GM19351 (cell line): ENCODE measurements at regions not wholly inside any gene's neighbourhood (a gene's known extent, or its start where the extent isn't known, plus 50 kb on each side); places are given as distances from the start of the nearest gene placed in this dataset.

Source experiments
- ATAC-seq: cut with Tn5 transposase; IDR thresholded peaks from one replicate; pipeline ENCODE4 v1.9.1; 2021; ENCODE audit warnings: mild to moderate bottlenecking, moderate library complexity; ENCODE audit not compliant: unreplicated experiment

- no peak for ATAC-seq
These were observed 411.2 kb downstream of the PLPP3 start for GRCh38 chr1:56168176-56168575.

DNA sequence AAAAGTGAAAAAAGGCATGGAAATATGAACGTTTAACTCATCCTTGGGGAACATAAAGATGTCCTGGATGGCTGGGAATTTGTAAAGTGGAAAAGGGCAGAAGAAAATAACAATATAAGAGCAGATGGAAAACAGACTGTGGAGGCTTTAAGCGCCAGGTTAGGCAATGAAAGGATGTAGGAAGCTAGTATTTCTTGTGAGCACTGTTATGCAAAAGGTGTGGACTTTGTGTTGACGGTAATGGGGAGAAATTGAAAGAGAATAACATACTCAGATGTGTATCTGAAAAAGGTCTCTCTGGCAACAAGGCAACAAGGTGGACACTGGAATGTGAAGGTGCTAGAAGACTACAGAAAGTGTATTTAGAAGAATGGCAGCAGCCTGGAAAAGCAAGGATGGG lies 411.8 kb downstream of the PLPP3 start:
- ATAC-seq: no peak

GRCh38 chr1:56160773-56161315 lies 418.5 kb downstream of the PLPP3 start:
- ATAC-seq: no peak

- no peak for ATAC-seq
These were observed 422.1 kb downstream of the PLPP3 start for GRCh38 chr1:56156971-56157876.

- no peak for ATAC-seq
These were observed 426.1 kb downstream of the PLPP3 start for GRCh38 chr1:56153276-56153675.

GRCh38 chr1:56152635-56153034 lies 426.7 kb downstream of the PLPP3 start:
- ATAC-seq: no peak

- no peak for ATAC-seq
These were observed 428.0 kb downstream of the PLPP3 start for GRCh38 chr1:56151402-56151801.

- no peak for ATAC-seq
These were observed 428.7 kb downstream of the PLPP3 start for GRCh38 chr1:56150441-56151215.

GRCh38 chr1:56149761-56150160 lies 429.6 kb downstream of the PLPP3 start:
- no peak for ATAC-seq

DNA sequence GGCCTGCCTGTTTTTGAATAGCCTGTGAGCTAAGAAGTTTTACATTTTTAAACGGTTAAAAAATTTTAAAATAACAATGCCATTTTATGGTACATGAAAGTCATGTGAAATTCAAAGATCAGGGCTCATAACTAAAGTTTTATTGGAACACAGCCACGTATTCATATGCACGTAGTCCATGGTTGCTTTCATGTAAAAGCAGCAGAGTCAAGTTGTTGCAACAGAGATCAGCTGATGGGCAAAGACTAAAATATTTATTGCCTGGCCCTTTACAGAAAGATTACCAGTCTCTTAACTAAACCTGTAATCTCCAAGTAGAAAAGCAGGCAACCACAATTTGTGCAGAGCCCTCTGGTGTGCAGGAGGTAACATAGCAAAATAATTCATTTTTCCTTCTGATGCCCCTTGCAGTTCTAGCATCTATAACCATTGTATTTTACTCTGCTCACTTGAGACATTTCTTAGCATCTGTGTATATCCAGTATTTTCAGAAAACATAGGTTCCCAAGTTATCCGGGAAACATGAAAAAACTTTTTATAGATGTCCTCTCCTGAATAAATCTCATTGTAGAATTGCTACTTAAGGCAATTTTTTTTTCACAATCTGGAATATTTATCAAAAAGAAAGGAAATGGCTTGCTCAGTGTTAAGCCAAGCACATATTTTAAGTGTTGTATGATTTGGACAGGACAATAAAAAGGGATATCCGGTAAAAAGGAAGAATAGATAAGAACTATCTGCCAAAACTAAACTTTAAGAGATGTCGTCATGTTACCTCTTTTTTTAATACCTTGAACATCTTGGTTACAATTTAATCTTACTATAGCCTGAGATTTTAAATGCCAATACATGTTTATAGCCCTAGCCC lies 430.8 kb downstream of the PLPP3 start:
- ATAC-seq: no peak

DNA sequence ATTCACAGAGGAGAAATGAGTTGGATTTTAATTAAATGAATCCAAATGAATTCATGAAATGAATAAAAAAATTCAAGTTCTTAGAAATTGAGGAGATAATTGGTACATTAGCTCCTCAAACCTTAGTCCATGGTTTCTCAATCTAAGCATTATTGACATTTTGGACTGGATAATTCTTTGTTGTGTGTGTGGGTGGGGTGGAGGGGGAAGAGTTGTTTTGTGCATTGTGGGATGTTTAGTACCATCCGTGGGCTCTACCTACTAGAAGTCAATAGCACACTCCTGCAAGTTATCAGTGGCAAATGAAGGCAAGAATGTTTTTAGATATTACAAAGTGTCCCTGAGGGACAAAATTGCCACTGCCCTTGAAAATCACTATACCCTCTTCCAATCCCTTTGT lies 431.9 kb downstream of the PLPP3 start:
- ATAC-seq: no peak

DNA sequence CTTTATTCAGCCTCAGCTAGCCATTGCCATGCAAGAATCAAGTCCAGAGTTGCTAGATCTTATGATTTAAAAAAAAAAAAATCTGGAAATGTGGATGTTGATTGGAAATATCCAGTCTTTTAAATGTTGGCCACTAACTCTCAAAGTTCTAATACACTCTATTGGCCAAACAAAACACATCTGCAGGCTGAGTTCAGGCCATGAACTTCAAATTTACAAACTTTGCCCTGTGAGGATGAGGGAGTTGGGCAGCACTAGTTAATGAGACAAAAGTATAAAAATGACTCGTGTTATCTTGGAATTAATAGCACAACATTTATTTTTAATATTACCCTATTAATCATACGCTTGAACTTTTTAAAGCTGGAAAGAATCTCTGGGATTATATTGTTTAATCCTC lies 432.3 kb downstream of the PLPP3 start:
- no peak for ATAC-seq

- no peak for ATAC-seq
These were observed 432.9 kb downstream of the PLPP3 start for GRCh38 chr1:56146449-56146848.

GRCh38 chr1:56145581-56145980 lies 433.8 kb downstream of the PLPP3 start:
- no peak for ATAC-seq

- no peak for ATAC-seq
These were observed 437.1 kb downstream of the PLPP3 start for GRCh38 chr1:56142301-56142700.

DNA sequence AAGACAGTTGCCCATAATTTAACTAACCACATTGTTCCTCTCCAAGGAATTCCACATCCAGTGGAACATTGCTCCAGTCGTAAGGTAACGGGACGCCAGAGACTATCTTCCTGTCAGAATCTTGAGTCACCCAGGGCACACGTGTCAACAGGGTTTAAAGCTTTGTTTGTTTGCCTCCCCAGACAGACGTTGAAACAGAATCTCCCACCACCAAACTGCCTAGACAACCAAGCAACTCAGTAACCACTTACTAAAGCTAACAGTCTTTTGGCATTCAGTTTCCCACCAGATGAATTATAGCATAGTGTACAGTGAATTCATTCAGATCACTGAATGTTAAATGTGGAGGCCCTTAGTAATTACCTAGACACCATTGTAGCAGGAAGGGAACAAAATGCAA lies 439.5 kb downstream of the PLPP3 start:
- ATAC-seq: no peak

- no peak for ATAC-seq
These were observed 441.6 kb downstream of the PLPP3 start for GRCh38 chr1:56137521-56138505.

DNA sequence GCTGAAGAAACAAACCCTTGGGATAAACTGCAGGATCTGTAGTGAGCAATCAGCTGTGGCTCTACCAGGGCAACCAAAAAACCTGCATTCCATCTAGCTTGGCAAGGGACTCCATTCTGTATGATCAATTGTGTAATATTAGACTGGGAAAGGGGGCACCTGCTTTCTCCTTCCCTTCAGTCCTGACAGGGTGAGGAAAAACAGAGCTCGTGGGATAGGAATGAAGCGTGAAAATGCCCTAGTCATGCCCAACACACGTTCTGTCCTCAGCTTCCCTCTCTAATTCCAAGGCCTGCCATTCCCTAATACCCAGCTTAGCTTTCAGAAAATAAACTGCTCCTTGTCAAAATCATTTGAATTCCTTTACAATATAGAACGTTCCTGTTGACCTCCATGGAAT lies 442.3 kb downstream of the PLPP3 start:
- ATAC-seq: no peak

GRCh38 chr1:56135864-56136147 lies 443.6 kb downstream of the PLPP3 start:
- ATAC-seq: peak; percentile 19
